ENCODE measurements at regions not wholly inside any gene's neighbourhood (a gene's known extent, or its start where the extent isn't known, plus 50 kb on each side); places are given as distances from the start of the nearest gene placed in this dataset.

- POLR2A ChIA-PET: no interaction called here
- Histone ChIP-seq H3K4me1 (ENCODE audit: control insufficient read depth in 2 of 2, insufficient read depth in 2 of 2, low read length in 2 of 2) (no peaks in the 10 kb centered on the region), H3K4me3 (ENCODE audit: control extremely low read depth in 1 of 5, extremely low read depth in 1 of 5, insufficient read depth in 1 of 5, low read depth in 2 of 5, low read length in 4 of 5) (no peak overlapping the region), H3K9ac (ENCODE audit: low read length) (no peak overlapping the region), H3K4me2 (replicated peaks; ENCODE audit: low read depth, low read length, poor library complexity, severe bottlenecking) (no peak overlapping the region), H2AFZ (ENCODE audit: insufficient read depth, low read depth, low read length, poor library complexity, severe bottlenecking) (no peak overlapping the region), H3K9me3 (ENCODE audit: control extremely low read depth in 1 of 3, control insufficient read depth in 2 of 3, insufficient read depth in 1 of 3, low read length in 2 of 3) (no peaks in the 10 kb centered on the region), H3K36me3 (replicated peaks in 1 of 2; ENCODE audit: control extremely low read depth in 1 of 2, control insufficient read depth in 1 of 2, extremely low read depth in 1 of 2, insufficient read depth in 2 of 2, low read length in 1 of 2) (no peaks in the 10 kb centered on the region), H3K27me3 (replicated peaks in 1 of 4; ENCODE audit: control extremely low read depth in 1 of 4, control insufficient read depth in 3 of 4, insufficient read depth in 4 of 4, low read length in 3 of 4) (no peaks in the 10 kb centered on the region), H4K20me1 (ENCODE audit: control insufficient read depth, insufficient read depth, low read length, poor library complexity, severe bottlenecking) (no peaks in the 10 kb centered on the region), H3K27ac (ENCODE audit: low read length in 2 of 2) (no peak overlapping the region), H3K79me2 (ENCODE audit: control insufficient read depth, insufficient read depth, low read length) (no peaks in the 10 kb centered on the region)
- ATAC-seq (ENCODE audit: low read depth) (no peak), DNase-seq (no peak)
- TF ChIP-seq CTCF (IDR thresholded peaks at IDR 0.05) (no peak), EZH2 (IDR thresholded peaks at IDR 0.05; ENCODE audit: borderline replicate concordance, insufficient read depth, low read depth, low read length, poor library complexity, severe bottlenecking) (no peak)
- CTCF ChIA-PET: no interaction called here
- no CpG with 5 or more reads among the region's 2 CpGs for WGBS (ENCODE audit: insufficient coverage)
- Mint-ChIP-seq H3K4me3 (no peak overlapping the region), H3K4me1 (peaks cover 3% of the 10 kb centered on the region), H3K9me3 (ENCODE audit: insufficient read depth) (peaks cover 2% of the 10 kb centered on the region), H3K27me3 (no peaks in the 10 kb centered on the region), H3K27ac (no peak overlapping the region)
- intact Hi-C loops (cut with micrococcal nuclease): no loop called here
Observed at GRCh38 chrX:44731160-44731559, 112.7 kb upstream of the DUSP21 start.

GRCh38 chrX:44723426-44723825 lies 120.4 kb upstream of the DUSP21 start:
- Histone ChIP-seq H3K4me3 (ENCODE audit: control extremely low read depth in 1 of 5, extremely low read depth in 1 of 5, insufficient read depth in 1 of 5, low read depth in 2 of 5, low read length in 4 of 5) (no peak overlapping the region), H3K4me2 (replicated peaks; ENCODE audit: low read depth, low read length, poor library complexity, severe bottlenecking) (no peak overlapping the region), H2AFZ (ENCODE audit: insufficient read depth, low read depth, low read length, poor library complexity, severe bottlenecking) (no peak overlapping the region), H3K9ac (ENCODE audit: low read length) (no peak overlapping the region), H3K27me3 (replicated peaks in 1 of 4; ENCODE audit: control extremely low read depth in 1 of 4, control insufficient read depth in 3 of 4, insufficient read depth in 4 of 4, low read length in 3 of 4) (no peaks in the 10 kb centered on the region), H3K79me2 (ENCODE audit: control insufficient read depth, insufficient read depth, low read length) (no peaks in the 10 kb centered on the region), H3K4me1 (ENCODE audit: control insufficient read depth in 2 of 2, insufficient read depth in 2 of 2, low read length in 2 of 2) (no peaks in the 10 kb centered on the region), H3K36me3 (replicated peaks in 1 of 2; ENCODE audit: control extremely low read depth in 1 of 2, control insufficient read depth in 1 of 2, extremely low read depth in 1 of 2, insufficient read depth in 2 of 2, low read length in 1 of 2) (no peaks in the 10 kb centered on the region), H3K9me3 (ENCODE audit: control extremely low read depth in 1 of 3, control insufficient read depth in 2 of 3, insufficient read depth in 1 of 3, low read length in 2 of 3) (no peaks in the 10 kb centered on the region), H4K20me1 (ENCODE audit: control insufficient read depth, insufficient read depth, low read length, poor library complexity, severe bottlenecking) (no peaks in the 10 kb centered on the region), H3K27ac (ENCODE audit: low read length in 2 of 2) (no peak overlapping the region)
- no peak overlapping the region for H3K4me3 Mint-ChIP-seq
- H3K4me1 Mint-ChIP-seq: no peaks in the 10 kb centered on the region
- POLR2A ChIA-PET: no interaction called here
- no peaks in the 10 kb centered on the region for H3K9me3 Mint-ChIP-seq (ENCODE audit: insufficient read depth)
- peaks cover 3% of the 10 kb centered on the region for H3K27me3 Mint-ChIP-seq
- intact Hi-C loops (cut with micrococcal nuclease): no loop called here
- WGBS (ENCODE audit: insufficient coverage): 100% methylated on average over 1 of the region's 5 CpGs
- DNase-seq (no peak), ATAC-seq (ENCODE audit: low read depth) (no peak)
- no peak overlapping the region for H3K27ac Mint-ChIP-seq
- TF ChIP-seq CTCF (IDR thresholded peaks at IDR 0.05) (no peak), EZH2 (IDR thresholded peaks at IDR 0.05; ENCODE audit: borderline replicate concordance, insufficient read depth, low read depth, low read length, poor library complexity, severe bottlenecking) (no peak)
- CTCF ChIA-PET: no interaction called here
